NCI-H146 (cell line): ENCODE measurements at regions not wholly inside any gene's neighbourhood (a gene's known extent, or its start where the extent isn't known, plus 50 kb on each side); places are given as distances from the start of the nearest gene placed in this dataset.

Source experiments
- DNase-seq: peaks from one replicate; lab custom pipeline; 2025; lab: John Stamatoyannopoulos, UW

DNA sequence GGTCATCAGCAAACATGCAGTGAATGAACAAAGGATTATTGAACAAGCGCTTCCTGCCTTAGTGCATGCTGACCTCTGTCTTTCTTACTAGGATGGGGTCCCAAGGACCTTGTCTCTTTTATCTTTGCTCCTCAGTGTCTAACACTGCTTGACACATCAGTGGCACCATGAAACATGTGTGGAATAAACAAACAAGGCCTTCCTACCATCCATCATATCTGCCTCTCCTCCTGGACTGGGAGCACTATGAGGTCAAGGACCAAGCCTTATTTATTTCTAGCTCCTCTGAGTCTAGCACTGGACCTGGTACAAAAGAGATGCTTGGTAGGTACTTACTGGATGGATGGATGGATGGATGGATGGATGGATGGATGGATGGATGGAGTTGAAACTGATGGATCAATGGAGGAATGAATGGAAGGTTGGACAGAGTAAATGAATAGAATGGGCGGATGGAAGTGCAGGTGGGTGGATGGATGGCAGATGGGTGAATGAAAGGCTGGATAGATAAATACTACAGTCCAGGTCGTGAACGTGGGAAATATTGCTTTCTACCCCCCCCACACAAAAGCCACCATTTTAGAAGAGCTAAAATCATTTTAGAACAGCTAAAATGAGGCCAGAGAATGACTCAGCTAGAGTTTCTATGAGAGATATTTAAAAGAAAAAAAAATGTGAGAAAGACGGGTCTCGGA lies 104.1 kb upstream of the PTPN1 start:
- no peak for DNase-seq

DNA sequence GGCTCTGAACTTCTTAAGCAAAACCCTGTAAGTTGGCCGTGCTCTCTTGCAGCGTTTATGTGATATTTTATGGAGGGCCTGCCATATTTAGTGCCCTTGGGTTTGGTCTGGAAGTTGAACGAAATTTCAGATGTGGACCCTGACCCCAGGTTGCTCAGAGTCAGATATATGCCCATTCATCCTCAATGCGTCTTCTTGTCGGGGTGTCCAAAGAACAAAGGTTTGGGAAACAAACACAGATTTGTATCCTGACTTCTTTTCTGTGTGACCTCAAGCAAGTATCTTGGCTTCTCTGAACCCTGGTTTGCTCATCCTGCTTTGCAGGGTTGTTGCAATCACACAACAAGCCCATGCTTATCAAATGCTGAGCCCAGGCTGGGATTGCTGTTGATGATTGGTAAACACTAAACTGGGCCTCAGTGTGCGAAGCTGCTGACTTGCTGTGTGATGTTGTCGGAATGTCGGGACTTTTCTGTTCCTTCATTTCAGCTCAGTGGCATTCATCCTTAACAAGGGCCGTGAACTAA lies 103.5 kb upstream of the PTPN1 start:
- no peak for DNase-seq

DNA sequence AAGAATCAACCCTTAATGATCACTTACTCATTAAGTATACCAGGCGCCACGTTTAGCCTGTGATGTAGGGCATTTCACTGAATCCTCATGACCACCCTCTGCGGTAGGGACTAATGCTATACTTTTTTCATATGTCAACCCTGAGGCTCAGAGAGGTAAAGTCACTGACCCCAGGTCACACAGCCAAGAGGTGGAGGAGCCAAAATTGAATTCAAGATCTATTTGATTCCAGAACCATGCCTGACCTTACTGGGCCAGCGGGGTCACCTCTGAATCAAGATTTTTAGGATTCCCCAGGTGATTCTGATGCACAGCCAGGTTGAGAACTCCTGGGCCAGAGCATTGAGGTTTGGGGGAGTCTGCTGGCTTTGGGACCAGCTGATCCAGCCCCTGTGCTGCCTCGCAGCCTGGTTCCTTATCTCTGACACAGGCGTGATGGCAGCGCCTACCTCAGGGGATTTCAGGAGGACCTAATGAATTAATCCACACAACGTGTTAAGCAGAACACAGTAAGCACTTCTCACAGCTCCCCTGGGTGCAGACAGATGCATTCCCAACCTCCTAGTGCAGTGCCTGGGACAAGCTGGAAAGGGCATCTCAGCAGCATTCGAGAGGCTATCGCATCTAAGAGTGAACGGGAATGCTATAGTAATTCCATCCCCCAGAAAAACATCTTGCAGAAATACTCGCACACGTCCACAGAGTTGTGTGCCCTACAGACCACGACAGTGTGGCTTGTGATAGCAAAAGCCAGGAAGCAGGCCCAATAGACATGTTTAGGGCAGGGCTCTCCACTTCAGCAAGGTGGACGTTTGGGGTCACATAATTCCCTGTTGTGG lies 101.4 kb upstream of the PTPN1 start:
- DNase-seq = no peak

DNA sequence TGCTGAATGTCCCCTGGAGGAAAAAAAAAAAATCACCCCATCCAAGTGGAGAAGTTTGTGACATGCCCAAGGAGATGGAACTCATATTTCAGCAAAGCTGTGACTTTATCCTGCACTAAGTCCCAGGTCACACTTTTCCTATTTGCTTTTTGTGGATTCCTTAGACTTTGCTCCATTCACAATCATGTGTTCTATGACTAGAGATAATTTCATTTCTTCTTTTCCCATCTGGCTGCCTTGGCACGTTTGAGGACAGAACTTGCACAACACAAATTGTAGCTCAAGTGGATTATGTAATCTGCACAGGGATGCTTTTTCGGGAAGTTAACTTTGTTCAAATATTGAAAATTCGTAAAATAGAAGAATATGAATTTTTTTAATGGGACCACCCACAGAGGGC lies 100.7 kb upstream of the PTPN1 start:
- no peak for DNase-seq

DNA sequence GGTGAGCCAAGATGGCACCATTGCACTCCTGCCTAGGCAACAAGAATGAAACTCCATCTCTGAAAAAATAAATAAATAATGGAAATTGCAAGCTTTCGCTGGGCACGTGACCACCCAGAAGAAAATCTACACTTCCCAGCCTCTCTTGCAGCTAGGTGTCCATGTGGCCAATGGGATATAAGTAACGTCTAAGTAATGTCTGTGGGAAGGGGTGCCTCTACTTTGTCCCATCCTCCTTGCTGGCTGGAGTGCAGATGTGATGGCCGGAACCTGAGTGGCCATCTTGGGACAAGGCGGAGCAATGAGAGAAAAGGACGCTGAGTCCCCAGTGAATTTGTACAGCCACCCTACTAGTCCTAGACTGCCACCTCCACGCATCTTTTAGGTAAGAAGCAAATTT lies 99.8 kb upstream of the PTPN1 start:
- no peak for DNase-seq

DNA sequence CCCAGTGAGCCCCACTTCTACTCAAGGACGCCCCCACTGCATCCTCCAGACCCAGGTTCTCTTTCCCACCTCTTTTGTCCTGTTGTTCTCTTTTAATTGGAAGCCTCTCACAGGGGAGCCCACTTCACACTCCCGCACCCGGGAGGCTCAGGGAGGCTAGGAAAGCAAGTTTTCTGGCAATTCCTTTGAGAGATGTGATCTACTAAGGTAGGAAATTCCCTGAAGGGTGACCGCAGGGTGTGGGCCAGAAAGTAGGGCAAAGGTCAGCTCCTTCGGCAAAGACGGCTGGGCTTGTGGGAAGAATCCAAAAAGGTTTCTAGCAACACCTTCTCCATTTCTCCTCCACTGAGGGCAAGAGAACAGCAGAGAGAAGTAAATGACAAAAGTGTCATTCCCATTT lies 98.1 kb upstream of the PTPN1 start:
- no peak for DNase-seq

DNA sequence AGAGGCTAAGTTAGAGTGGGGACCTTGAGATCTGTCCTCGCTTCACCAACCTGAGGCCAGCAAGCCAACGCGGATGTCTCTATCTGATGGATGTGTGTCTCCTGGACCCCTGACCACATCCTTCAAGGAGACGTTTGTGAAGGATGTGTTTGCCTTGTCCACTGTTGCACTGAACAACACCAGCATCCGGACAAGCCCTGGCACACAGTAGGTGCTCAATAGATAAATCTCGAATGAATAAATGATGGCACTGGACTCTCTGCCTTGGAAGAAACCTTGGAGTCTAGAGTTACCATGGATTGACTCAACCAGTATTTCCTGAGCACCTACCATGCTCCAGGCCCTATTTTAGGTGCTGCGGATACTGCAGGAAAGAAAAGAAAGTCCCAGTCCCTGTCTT lies 97.7 kb upstream of the PTPN1 start:
- DNase-seq = no peak

DNA sequence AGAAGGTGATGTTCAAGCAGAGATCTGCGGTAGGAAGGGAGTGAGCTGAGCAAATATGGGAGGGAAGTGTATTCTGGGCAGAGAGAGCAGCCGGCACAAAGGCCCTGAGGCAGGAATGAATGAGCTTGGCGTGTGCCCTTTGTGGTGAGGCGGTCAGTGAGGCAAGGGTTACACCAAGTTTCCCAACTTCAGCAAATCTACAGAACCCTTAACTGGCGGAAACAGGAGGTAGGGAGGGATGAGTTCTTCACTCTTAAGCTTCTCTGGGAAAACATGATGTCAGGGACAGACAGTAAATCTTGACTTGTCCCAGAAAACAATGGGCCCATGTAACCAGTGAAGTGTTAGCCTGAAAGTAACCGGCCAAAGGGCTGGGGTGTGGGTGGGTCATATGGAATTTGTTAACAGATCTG lies 97.1 kb upstream of the PTPN1 start:
- DNase-seq = no peak

DNA sequence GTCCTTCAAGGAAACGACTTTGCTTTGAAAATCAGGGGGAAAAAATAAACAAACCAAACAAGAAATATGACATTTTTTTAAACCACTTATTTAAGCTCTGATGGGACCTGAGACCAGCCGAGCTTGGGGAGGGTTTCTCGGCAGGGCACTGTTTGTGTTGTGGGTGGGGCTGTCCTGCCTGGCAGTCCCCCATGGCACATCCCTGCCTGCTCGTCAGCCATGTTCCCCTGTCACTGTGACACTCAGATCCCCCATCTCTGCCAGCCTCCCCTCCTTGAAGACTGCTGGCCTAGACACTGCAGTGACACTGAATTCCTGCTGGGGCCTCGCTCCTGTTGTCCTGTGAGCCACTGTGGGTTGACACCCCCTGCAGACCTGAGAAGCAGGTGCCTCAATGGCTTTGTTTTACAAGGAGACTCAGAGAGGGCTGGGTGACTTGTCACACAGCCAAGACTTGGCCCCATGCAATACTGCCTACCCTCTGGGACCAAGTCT lies 95.1 kb upstream of the PTPN1 start:
- DNase-seq = no peak

DNA sequence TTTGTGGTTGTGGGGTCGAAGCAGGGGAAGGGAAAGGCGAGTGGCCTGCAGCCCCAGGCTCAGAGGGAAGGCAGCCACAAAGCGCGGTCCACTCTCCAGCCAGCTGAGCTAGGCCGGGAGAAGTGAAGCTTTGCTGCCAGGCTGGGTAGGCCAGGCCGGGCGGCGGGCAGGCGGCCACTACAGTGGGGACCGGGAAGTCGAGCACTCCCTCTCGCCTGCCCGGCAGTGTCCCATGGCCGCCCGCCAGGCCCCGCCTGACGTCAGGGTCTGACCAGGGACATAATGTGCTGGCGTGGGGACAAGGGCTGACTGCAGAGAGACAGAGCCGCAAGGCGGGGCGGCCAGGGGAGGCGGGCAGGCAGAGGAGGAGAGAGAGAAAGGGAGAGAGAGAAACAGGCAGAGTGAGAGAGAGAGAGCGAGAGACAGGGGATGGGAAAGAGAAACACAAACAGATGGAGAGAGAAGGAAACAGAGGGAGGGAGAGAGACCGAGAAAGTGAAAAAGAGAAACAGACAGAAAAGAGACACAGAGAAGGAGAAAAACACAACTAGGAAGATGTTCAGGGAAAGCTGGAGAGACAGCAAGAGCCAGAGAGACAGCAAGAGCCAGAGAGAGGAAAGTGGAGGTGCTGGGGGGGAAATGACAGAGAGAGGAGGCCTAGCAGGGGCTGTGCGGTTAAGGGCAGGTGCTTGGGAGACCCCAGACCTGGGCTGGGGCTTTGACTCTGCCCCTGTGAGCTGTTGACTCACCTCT lies 94.5 kb upstream of the PTPN1 start:
- no peak for DNase-seq

DNA sequence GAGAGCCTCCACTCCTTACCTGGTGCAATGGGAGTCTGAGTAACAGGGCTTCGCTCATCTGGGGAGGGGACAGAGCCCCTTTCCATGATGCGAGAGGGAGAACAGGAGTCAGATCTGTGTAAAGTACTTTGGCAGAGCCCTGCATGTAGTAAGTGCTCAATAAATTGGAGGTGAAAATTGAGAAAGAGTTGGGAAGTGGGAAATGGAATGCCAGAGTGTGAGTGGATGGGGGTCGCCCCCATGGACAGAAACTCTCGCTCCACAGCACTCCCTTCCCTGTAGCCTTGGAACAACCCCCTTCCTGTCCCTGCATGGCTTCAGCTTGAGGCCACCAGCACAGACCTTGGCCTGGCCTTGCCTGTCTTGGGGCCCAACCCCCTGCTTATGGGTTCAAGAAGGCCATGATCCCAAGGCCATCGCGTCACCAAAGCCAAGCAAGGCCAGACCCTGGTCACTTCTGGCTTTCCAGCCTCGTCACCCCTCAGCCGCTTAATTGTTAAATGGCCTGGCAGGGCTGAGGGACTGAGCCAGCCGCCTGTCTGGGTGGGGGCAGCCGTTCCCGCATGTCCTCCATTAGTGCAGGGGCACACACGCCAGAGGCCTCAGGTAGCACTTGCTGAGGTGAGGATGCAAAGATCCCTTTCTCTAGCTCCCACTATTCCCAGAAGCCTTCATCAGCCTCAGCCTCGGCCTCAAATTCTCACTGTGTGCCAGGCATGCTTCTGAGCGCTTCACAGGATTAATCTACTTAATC lies 93.7 kb upstream of the PTPN1 start:
- no peak for DNase-seq

DNA sequence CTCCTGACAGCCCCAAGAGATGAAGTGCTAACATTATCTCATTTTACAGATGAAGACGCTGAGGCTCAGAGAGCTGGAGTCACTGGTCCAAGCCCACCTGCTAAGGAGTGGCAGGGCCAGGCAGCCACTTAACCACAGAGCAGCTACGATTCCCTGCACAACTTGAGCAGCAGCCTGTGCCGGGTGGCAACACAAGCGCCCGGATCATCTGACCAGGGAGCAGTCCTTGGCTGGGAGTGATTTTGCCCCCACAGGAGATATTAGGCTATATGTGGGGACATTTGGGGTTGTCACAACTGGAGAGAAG lies 93.2 kb upstream of the PTPN1 start:
- DNase-seq = no peak

DNA sequence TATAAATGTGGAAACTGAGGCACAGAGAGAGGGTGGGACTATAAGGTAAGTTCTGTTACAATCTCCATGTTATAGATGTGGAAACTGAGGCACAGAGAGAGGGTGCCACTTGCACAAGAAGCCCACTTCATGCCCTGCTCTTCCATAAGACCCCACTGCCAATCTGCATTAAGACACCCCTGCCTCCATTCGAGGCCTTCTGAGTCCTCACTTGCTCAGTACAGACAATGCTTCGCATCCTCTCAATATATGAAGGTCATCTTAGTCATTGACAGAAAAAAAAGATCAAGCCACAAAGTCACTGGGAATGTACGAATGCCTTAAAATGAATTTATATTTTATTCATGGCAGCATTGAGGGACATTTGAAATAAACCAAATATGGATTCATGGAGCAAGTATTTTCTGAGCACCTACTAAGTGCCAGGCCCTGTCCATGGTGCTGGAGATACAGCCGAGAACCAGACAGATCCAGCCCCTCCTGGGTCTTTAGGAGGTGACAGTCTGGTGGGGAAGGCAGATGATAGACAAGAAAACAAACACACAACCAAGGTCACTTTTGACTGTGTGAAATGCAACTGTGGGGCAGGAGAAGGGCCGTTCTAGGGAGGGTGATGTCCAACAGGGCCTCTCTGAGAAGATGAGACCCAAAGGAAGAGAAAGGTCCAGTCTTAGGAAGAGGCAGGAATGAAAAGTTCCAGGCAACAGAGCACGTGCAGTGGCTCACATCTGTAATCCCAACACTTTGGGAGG lies 92.5 kb upstream of the PTPN1 start:
- DNase-seq = no peak

DNA sequence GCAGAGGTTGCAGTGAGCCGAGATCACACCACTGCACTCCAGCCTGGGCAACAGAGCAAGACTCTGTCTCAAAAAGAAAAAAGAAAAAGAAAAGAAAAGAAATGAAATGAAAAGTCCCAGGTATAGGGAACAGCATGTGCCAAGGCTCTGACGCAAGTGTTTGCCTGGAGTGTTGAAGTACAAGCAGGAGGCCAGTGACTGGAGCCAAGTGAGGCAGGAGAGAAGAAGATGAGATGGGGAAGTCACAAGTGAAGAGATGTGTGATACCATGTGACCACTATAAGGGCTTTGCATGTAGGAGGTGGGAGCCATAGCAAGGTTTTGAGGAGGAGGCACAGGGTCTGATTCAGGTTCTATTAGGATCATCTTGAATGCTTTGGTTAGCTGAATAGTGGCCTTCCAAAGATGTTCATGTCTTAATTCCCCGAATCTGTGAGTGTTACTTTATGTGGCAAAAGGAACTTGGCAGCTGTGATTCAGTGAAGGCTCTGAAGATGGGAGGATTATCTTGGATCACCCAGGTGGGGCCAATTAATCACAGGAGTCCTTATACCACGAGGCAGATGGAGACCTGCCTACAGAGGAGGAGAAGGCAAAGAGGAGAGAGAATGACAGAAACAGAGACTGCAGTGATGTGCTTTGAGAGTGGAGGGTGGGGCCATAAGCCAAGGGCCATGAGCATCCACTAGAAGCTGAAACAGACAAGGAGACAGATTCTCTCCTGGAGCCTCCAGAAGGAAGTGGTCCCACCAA lies 91.1 kb upstream of the PTPN1 start:
- no peak for DNase-seq

DNA sequence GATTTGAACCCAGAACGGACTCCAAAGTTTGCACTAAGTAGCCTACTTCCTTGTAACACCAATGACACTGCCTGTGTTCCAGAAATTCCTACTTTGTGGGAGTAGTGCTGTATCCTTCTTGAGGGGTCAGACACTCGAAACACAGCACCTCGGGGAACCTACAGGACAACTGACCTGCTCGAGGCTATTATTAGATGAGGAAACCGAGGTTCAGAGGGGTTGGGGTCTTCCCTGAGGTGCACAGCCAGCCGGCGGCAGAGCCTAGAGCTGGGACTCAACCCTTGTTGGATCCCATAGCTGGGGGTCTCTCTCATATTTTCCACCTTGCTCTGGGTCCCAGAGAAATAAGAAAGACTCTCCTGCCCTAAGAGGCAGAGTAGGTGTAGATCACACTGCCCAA lies 89.8 kb upstream of the PTPN1 start:
- DNase-seq = no peak

DNA sequence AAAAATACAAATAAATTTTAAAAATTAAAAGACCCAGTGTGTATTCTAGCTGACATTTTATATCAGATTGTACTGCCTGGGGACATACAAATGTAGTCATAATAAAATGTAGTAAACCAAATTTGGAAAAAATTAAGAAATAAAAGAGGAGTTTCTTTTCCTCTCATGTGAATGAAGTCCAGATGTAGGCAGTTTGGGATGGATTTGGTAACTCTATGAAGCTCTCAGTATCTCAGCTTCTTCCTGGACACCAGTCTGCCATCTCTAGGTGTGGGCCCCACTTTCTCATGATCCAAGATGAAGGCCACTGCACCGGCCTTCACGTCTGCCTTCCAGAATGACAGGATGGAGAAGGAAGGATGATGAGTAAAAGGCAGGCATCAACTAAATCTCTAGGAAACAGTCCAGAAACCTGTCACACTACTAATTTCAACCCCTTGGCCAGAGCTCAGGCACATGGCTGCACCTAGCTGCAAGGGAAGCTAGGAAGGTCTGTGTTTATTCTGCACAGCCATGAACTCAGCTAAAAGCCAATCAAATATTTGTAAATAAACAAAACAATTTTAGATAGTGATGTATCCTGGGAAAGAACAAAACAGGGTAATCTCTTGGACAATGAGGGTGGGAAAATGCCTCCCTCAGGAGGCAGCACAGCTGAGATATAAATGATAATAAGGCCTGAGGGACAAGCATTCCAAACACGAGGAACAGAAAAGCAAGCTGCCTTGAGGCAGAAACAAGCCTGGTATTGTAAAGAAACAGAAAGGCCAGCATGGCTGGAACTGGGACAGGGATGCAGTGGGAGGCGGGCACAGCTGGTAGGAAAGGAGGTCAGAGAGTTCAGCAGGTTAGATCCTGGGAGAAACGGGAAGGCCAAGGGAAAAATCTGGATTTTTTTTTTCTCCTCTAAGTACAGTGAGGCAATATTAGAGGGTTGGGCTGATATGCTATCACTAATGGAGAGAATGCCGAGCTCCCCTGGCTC lies 88.5 kb upstream of the PTPN1 start:
- DNase-seq = no peak

DNA sequence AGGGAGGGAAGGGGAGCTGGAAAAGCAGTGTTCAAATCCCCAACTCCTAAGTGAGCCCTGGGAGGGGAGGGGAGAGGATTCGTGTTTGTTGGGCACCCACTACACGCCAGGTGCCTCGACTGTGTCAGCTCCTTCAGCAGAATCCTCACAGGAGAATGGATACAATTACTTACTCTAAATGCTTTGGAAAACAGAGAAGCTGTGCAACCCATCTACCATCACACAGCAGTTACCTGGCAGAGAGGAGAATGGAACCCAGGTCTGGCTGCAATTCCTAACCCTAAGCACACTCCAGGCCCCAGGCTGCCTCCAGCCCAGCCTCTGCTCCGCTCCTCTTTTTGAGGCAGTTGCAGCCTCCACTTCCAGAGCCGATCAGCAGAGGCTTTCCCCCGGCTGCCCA lies 86.4 kb upstream of the PTPN1 start:
- DNase-seq = no peak

DNA sequence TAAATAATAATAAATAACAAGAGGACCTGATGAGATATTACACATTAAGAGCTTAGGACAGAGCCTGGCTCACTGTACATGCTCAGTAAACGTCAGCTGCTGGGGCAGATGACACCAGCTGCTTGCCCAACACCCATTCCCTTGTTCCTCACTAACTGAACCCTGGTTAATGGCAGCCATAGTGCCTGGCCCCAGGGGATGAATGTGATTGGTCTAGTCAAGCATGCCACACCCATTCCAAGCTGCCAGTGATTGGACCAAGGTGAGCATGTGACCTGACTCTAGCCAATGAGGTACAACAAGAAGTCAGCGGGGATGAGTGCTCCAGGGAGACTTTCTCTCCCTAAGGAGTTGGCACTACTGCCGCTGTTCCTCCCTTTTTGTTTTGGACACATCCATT lies 85.1 kb upstream of the PTPN1 start:
- DNase-seq = no peak
